ENCODE measurements at regions not wholly inside any gene's neighbourhood (a gene's known extent, or its start where the extent isn't known, plus 50 kb on each side); places are given as distances from the start of the nearest gene placed in this dataset.

GRCh38 chr1:229124116-229124515 lies 146.8 kb upstream of the RAB4A start (continued):
- TF ChIP-seq ZNF462 (CRISPR knock-in tag; IDR thresholded peaks at IDR 0.05): no peak
- no peak for TF ChIP-seq EZH2 (IDR thresholded peaks at IDR 0.05; ENCODE audit: low read depth, unreplicated experiment)
- TF ChIP-seq CREB1 (CRISPR knock-in tag; IDR thresholded peaks at IDR 0.05; ENCODE audit: low read depth): no peak
- TF ChIP-seq JUNB (IDR thresholded peaks at IDR 0.05; ENCODE audit: unreplicated experiment): no peak
- TF ChIP-seq POLR2AphosphoS5 (IDR thresholded peaks at IDR 0.05; ENCODE audit: low read depth): no peak
- no peak for TF ChIP-seq EZH2phosphoT487 (IDR thresholded peaks at IDR 0.05; ENCODE audit: unreplicated experiment)
- TF ChIP-seq REST (IDR thresholded peaks at IDR 0.05; ENCODE audit: unreplicated experiment): no peak
- no peak for TF ChIP-seq ETS1 (IDR thresholded peaks at IDR 0.05)
- TF ChIP-seq ZNF331 (CRISPR knock-in tag; IDR thresholded peaks at IDR 0.05; ENCODE audit: low read depth): no peak
- TF ChIP-seq STAT1 (IDR thresholded peaks at IDR 0.05; ENCODE audit: unreplicated experiment): no peak
- no peak for TF ChIP-seq ZNF114 (CRISPR knock-in tag; IDR thresholded peaks at IDR 0.05)
- no peak for TF ChIP-seq NANOG (IDR thresholded peaks at IDR 0.05; ENCODE audit: borderline replicate concordance)

Measured in GM23338 (cell line).